Uterus (tissue), 2 donors: ENCODE measurements at regions not wholly inside any gene's neighbourhood (a gene's known extent, or its start where the extent isn't known, plus 50 kb on each side); places are given as distances from the start of the nearest gene placed in this dataset.

Experiments used
- POLR2A ChIP-seq, 2 donors: fragments of 450-650 bp; IDR thresholded peaks; one replicate each; pipeline ENCODE4 v1.6.1; 2016; ENCODE audit warnings: antibody characterized with exemption in 2 of 2, mild to moderate bottlenecking in 1 of 2, moderate library complexity in 1 of 2
- TF ChIP-seq, protein P1 (sequence below), 4 experiments: fragments of 200-600 bp in 2 of 4; fragments of 450-650 bp in 2 of 4; sonication (generic) in 2 of 4; IDR thresholded peaks; one replicate each; pipeline ENCODE4 v1.5.1; 2016 to 2019; ENCODE audit warnings: antibody characterized with exemption in 4 of 4, mild to moderate bottlenecking in 2 of 4, moderate library complexity in 1 of 4

- TF ChIP-seq POLR2A (IDR thresholded peaks at IDR 0.05), result no peak
- TF ChIP-seq, protein P1, sequence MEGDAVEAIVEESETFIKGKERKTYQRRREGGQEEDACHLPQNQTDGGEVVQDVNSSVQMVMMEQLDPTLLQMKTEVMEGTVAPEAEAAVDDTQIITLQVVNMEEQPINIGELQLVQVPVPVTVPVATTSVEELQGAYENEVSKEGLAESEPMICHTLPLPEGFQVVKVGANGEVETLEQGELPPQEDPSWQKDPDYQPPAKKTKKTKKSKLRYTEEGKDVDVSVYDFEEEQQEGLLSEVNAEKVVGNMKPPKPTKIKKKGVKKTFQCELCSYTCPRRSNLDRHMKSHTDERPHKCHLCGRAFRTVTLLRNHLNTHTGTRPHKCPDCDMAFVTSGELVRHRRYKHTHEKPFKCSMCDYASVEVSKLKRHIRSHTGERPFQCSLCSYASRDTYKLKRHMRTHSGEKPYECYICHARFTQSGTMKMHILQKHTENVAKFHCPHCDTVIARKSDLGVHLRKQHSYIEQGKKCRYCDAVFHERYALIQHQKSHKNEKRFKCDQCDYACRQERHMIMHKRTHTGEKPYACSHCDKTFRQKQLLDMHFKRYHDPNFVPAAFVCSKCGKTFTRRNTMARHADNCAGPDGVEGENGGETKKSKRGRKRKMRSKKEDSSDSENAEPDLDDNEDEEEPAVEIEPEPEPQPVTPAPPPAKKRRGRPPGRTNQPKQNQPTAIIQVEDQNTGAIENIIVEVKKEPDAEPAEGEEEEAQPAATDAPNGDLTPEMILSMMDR (IDR thresholded peaks at IDR 0.05), result no peak
Measured at GRCh38 chr7:116087984-116088383, 57.4 kb upstream of the TFEC start.
